Trophoblast cell (in vitro differentiated cells and primary cell): ENCODE measurements at regions not wholly inside any gene's neighbourhood (a gene's known extent, or its start where the extent isn't known, plus 50 kb on each side); places are given as distances from the start of the nearest gene placed in this dataset.

ENCODE experiments used
- DNase-seq, 2 donors: peaks; one replicate each; pipeline ENCODE4 v3.0.0-alpha.2; 2016
- H2AFZ ChIP-seq: 2 replicates; pipeline ENCODE4 v1.6.1; 2013; ENCODE audit warnings: low read length, moderate library complexity, mild to moderate bottlenecking; ENCODE audit not compliant: insufficient read depth, poor library complexity
- H2AK5ac ChIP-seq: 2 replicates; pipeline ENCODE4 v1.6.1; 2013; ENCODE audit warnings: mild to moderate bottlenecking, low read length
- H2BK120ac ChIP-seq: 2 replicates; pipeline ENCODE4 v1.6.1; 2013; ENCODE audit warnings: low read length, mild to moderate bottlenecking, moderate library complexity; ENCODE audit not compliant: insufficient read depth, poor library complexity
- H2BK12ac ChIP-seq: 2 replicates; pipeline ENCODE4 v1.6.1; 2013; ENCODE audit warnings: mild to moderate bottlenecking, low read length, moderate library complexity
- H2BK5ac ChIP-seq: 2 replicates; pipeline ENCODE4 v1.6.1; 2013; ENCODE audit warnings: low read length, low read depth, moderate library complexity, mild to moderate bottlenecking; ENCODE audit not compliant: poor library complexity
- H3K14ac ChIP-seq: 2 replicates; pipeline ENCODE4 v1.6.1; 2013; ENCODE audit warnings: mild to moderate bottlenecking, low read length
- H3K18ac ChIP-seq: 2 replicates; pipeline ENCODE4 v1.6.1; 2013; ENCODE audit warnings: mild to moderate bottlenecking, low read length
- H3K23ac ChIP-seq: 2 replicates; pipeline ENCODE4 v1.6.1; 2013; ENCODE audit warnings: low read length
- H3K27ac ChIP-seq: 2 replicates; pipeline ENCODE4 v1.5.1; 2013; ENCODE audit warnings: low read depth, mild to moderate bottlenecking, inconsistent platforms, low read length, moderate library complexity
- H3K27me3 ChIP-seq: 2 replicates; pipeline ENCODE4 v1.6.1; 2013; ENCODE audit warnings: inconsistent platforms, mild to moderate bottlenecking, low read length, moderate library complexity; ENCODE audit not compliant: insufficient read depth
- H3K36me3 ChIP-seq, 2 experiments: 1 replicate in 1 of 2; 2 replicates in 1 of 2; pipeline ENCODE4 v1.6.1; 2013; ENCODE audit warnings: low read length in 2 of 2, mild to moderate bottlenecking in 2 of 2, moderate library complexity in 1 of 2; ENCODE audit not compliant: insufficient read depth in 2 of 2, control insufficient read depth in 1 of 2
- H3K4ac ChIP-seq: 2 replicates; pipeline ENCODE4 v1.6.1; 2013; ENCODE audit warnings: low read depth, mild to moderate bottlenecking, low read length, moderate library complexity
- H3K4me1 ChIP-seq, 2 experiments: 1 replicate in 1 of 2; 2 replicates in 1 of 2; pipeline ENCODE4 v1.6.1; 2013; ENCODE audit warnings: low read length in 2 of 2, mild to moderate bottlenecking in 2 of 2, moderate library complexity in 1 of 2; ENCODE audit not compliant: insufficient read depth in 2 of 2, control insufficient read depth in 1 of 2
- H3K4me2 ChIP-seq: 2 replicates; pipeline ENCODE4 v1.6.1; 2013; ENCODE audit warnings: inconsistent platforms, mild to moderate bottlenecking, low read length, moderate library complexity
- H3K4me3 ChIP-seq: 2 replicates; pipeline ENCODE4 v1.5.1; 2013; ENCODE audit warnings: mild to moderate bottlenecking, low read depth, low read length, inconsistent platforms
- H3K79me1 ChIP-seq: one replicate; pipeline ENCODE4 v1.6.1; 2013; ENCODE audit warnings: low read length
- H3K79me2 ChIP-seq: 2 replicates; pipeline ENCODE4 v1.6.1; 2013; ENCODE audit warnings: low read length, mild to moderate bottlenecking; ENCODE audit not compliant: control insufficient read depth, insufficient read depth, poor library complexity
- H3K9ac ChIP-seq: 2 replicates; pipeline ENCODE4 v1.6.1; 2013; ENCODE audit warnings: mild to moderate bottlenecking, low read length
- H3K9me3 ChIP-seq: 2 replicates; pipeline ENCODE4 v1.6.1; 2013; ENCODE audit warnings: low read depth, mild to moderate bottlenecking, control low read depth, inconsistent platforms, low read length; ENCODE audit not compliant: insufficient read depth
- H4K12ac ChIP-seq: 2 replicates; pipeline ENCODE4 v1.6.1; 2013; ENCODE audit warnings: low read depth, mild to moderate bottlenecking, low read length, moderate library complexity
- H4K8ac ChIP-seq: 2 replicates; pipeline ENCODE4 v1.6.1; 2013; ENCODE audit warnings: low read depth, mild to moderate bottlenecking, low read length, moderate library complexity
- H4K91ac ChIP-seq: one replicate; pipeline ENCODE4 v1.6.1; 2013; ENCODE audit warnings: low read depth, mild to moderate bottlenecking, low read length, moderate library complexity
- WGBS: extraction: QIAGEN DNeasy Blood & Tissue Kit; methylation state at CpG from one replicate; pipeline ENCODE4 v1.1.7; 2013; ENCODE audit warnings: missing lambda C conversion rate; ENCODE audit not compliant: insufficient read length, insufficient coverage; ENCODE audit errors: extremely low coverage; 5-methylcytosine and 5-hydroxymethylcytosine counted together

- Histone ChIP-seq H3K9me3 (no peaks in the 10 kb centered on the region), H3K14ac (no peak overlapping the region), H2BK5ac (no peak overlapping the region), H4K12ac (no peak overlapping the region), H3K27me3 (no peaks in the 10 kb centered on the region), H2BK120ac (no peak overlapping the region), H3K9ac (no peak overlapping the region), H2AFZ (no peak overlapping the region), H4K91ac (no peak overlapping the region), H4K8ac (no peak overlapping the region), H3K18ac (no peak overlapping the region), H3K4me1 (no peaks in the 10 kb centered on the region), H3K27ac (no peak overlapping the region), H3K79me2 (no peaks in the 10 kb centered on the region), H2BK12ac (no peak overlapping the region), H3K4me3 (no peak overlapping the region), H3K23ac (no peak overlapping the region), H3K4me2 (no peak overlapping the region), H3K36me3 (no peaks in the 10 kb centered on the region), H3K4ac (no peak overlapping the region), H3K79me1 (no peaks in the 10 kb centered on the region), H2AK5ac (no peak overlapping the region)
- no CpG with 5 or more reads among the region's 2 CpGs for WGBS
- no peak for DNase-seq
Observed at GRCh38 chr2:182610231-182610630, 105.8 kb upstream of the DNAJC10 start.

GRCh38 chr2:182611009-182611408 lies 105.0 kb upstream of the DNAJC10 start:
- Histone ChIP-seq H3K4me3 (no peak overlapping the region), H3K36me3 (no peaks in the 10 kb centered on the region), H2BK120ac (no peak overlapping the region), H3K4me1 (no peaks in the 10 kb centered on the region), H2BK5ac (no peak overlapping the region), H3K18ac (no peak overlapping the region), H3K27ac (no peak overlapping the region), H3K27me3 (no peaks in the 10 kb centered on the region), H2AK5ac (no peak overlapping the region), H3K4ac (no peak overlapping the region), H4K12ac (no peak overlapping the region), H4K91ac (no peak overlapping the region), H3K4me2 (no peak overlapping the region), H3K14ac (no peak overlapping the region), H3K9ac (no peak overlapping the region), H3K79me2 (no peaks in the 10 kb centered on the region), H2AFZ (no peak overlapping the region), H3K79me1 (no peaks in the 10 kb centered on the region), H2BK12ac (no peak overlapping the region), H3K9me3 (no peaks in the 10 kb centered on the region), H4K8ac (no peak overlapping the region), H3K23ac (no peak overlapping the region)
- no CpG with 5 or more reads among the region's 3 CpGs for WGBS
- DNase-seq: no peak

GRCh38 chr2:182615036-182615435 lies 101.0 kb upstream of the DNAJC10 start:
- no peak overlapping the region for H4K8ac ChIP-seq
- no peak overlapping the region for H4K12ac ChIP-seq
- H3K9ac ChIP-seq: no peak overlapping the region
- no peak overlapping the region for H3K18ac ChIP-seq
- H2BK5ac ChIP-seq: no peak overlapping the region
- H3K23ac ChIP-seq: no peak overlapping the region
- no peak for DNase-seq
- H2AK5ac ChIP-seq: no peak overlapping the region
- H3K4me2 ChIP-seq: no peak overlapping the region
- H3K27me3 ChIP-seq: no peaks in the 10 kb centered on the region
- no peak overlapping the region for H2AFZ ChIP-seq
- H4K91ac ChIP-seq: no peak overlapping the region
- no peak overlapping the region for H3K4me3 ChIP-seq
- no peak overlapping the region for H2BK120ac ChIP-seq
- peaks cover 0 to 7% of the 10 kb centered on the region in 2 experiments for H3K4me1 ChIP-seq
- H3K79me2 ChIP-seq: no peaks in the 10 kb centered on the region
- no peak overlapping the region for H2BK12ac ChIP-seq
- H3K36me3 ChIP-seq: no peaks in the 10 kb centered on the region
- no peak overlapping the region for H3K14ac ChIP-seq
- no peaks in the 10 kb centered on the region for H3K9me3 ChIP-seq
- no peak overlapping the region for H3K27ac ChIP-seq
- H3K4ac ChIP-seq: no peak overlapping the region
- H3K79me1 ChIP-seq: no peaks in the 10 kb centered on the region

GRCh38 chr2:182616471-182617393 lies 99.3 kb upstream of the DNAJC10 start:
- no peaks in the 10 kb centered on the region for H3K27me3 ChIP-seq
- no peak overlapping the region for H2AK5ac ChIP-seq
- H4K12ac ChIP-seq: no peak overlapping the region
- no peak overlapping the region for H3K4ac ChIP-seq
- H4K8ac ChIP-seq: no peak overlapping the region
- no peak overlapping the region for H2BK12ac ChIP-seq
- H3K4me3 ChIP-seq: no peak overlapping the region
- H2BK120ac ChIP-seq: no peak overlapping the region
- WGBS: no CpG with 5 or more reads among the region's 3 CpGs
- no peak overlapping the region for H4K91ac ChIP-seq
- no peak overlapping the region for H3K9ac ChIP-seq
- H3K9me3 ChIP-seq: no peaks in the 10 kb centered on the region
- H3K79me1 ChIP-seq: no peaks in the 10 kb centered on the region
- no peaks in the 10 kb centered on the region for H3K36me3 ChIP-seq
- H3K18ac ChIP-seq: no peak overlapping the region
- no peak overlapping the region for H3K23ac ChIP-seq
- H3K14ac ChIP-seq: no peak overlapping the region
- H3K79me2 ChIP-seq: no peaks in the 10 kb centered on the region
- DNase-seq: no peak
- no peak overlapping the region for H3K27ac ChIP-seq
- H2AFZ ChIP-seq: no peak overlapping the region
- H2BK5ac ChIP-seq: no peak overlapping the region
- peaks cover 0 to 9% of the 10 kb centered on the region in 2 experiments for H3K4me1 ChIP-seq
- H3K4me2 ChIP-seq: peak overlapping the region; percentile 16
